OCI-LY7 (cell line): ENCODE measurements at regions not wholly inside any gene's neighbourhood (a gene's known extent, or its start where the extent isn't known, plus 50 kb on each side); places are given as distances from the start of the nearest gene placed in this dataset.

ENCODE experiments used
- BruUV-seq: library from RNA; stranded (reverse); fragments of 400-500 nt; replicated peaks from 2 replicates; lab custom pipeline; 2021; lab: Mats Ljungman, UMichigan
- CTCF ChIA-PET: fragments of 300-600 bp; sonication (Branson Sonifier 250); formaldehyde crosslinking; loops from one replicate; lab custom pipeline; 2022; ENCODE audit warnings: antibody characterized with exemption; ENCODE audit not compliant: unreplicated experiment; lab: Charles Lee
- POLR2A ChIA-PET: fragments of 300-600 bp; sonication (Branson Sonifier 250); formaldehyde crosslinking; loops from one replicate; lab custom pipeline; 2022; ENCODE audit warnings: antibody characterized with exemption; lab: Charles Lee
- DNase-seq: peaks from one replicate; pipeline ENCODE4 v3.0.0-alpha.2; 2015; ENCODE audit warnings: low spot score
- H2AFZ ChIP-seq: fragments of 200-600 bp; sonication (generic), shearing (Covaris generic); 2 replicates; pipeline ENCODE4 v1.6.1; 2014; ENCODE audit warnings: mild to moderate bottlenecking, antibody characterized with exemption, low read length, moderate library complexity
- H3K27ac ChIP-seq: fragments of 200-600 bp; sonication (generic); 2 replicates; pipeline ENCODE4 v1.5.1; 2014; ENCODE audit warnings: mixed run types, low read depth, mild to moderate bottlenecking, moderate library complexity, low read length, inconsistent platforms; ENCODE audit not compliant: poor library complexity, severe bottlenecking
- H3K36me3 ChIP-seq: fragments of 200-600 bp; sonication (generic); 2 replicates; pipeline ENCODE4 v1.6.1; 2014; ENCODE audit warnings: mild to moderate bottlenecking, antibody characterized with exemption, low read length, moderate library complexity, mixed read lengths; ENCODE audit not compliant: insufficient read depth
- H3K4me1 ChIP-seq: fragments of 200-600 bp; sonication (generic); 2 replicates; pipeline ENCODE4 v1.5.1; 2014; ENCODE audit warnings: mild to moderate bottlenecking, low read length; ENCODE audit not compliant: insufficient read depth, poor library complexity, severe bottlenecking
- H3K4me2 ChIP-seq: fragments of 200-600 bp; sonication (generic); 2 replicates; pipeline ENCODE4 v1.6.1; 2014; ENCODE audit warnings: mild to moderate bottlenecking, low read length
- H3K4me3 ChIP-seq: fragments of 200-600 bp; sonication (generic); 2 replicates; pipeline ENCODE4 v1.5.1; 2014; ENCODE audit warnings: mild to moderate bottlenecking, low read depth, low read length; ENCODE audit not compliant: poor library complexity, severe bottlenecking
- H3K79me2 ChIP-seq: fragments of 200-600 bp; sonication (generic); 2 replicates; pipeline ENCODE4 v1.6.1; 2016; ENCODE audit warnings: low read depth, mild to moderate bottlenecking, low read length, moderate library complexity, mixed read lengths; ENCODE audit not compliant: insufficient read depth
- H3K9me2 ChIP-seq: fragments of 200-600 bp; sonication (generic); 2 replicates; pipeline ENCODE4 v1.6.1; 2016; ENCODE audit warnings: mild to moderate bottlenecking, low read length, mixed read lengths; ENCODE audit not compliant: insufficient read depth
- H3K9me3 ChIP-seq: fragments of 200-600 bp; sonication (generic); 2 replicates; pipeline ENCODE4 v1.6.1; 2014; ENCODE audit warnings: mild to moderate bottlenecking, mixed run types, low read length, mixed read lengths
- H4K20me1 ChIP-seq: fragments of 200-600 bp; sonication (generic); 2 replicates; pipeline ENCODE4 v1.6.1; 2014; ENCODE audit warnings: mild to moderate bottlenecking, antibody characterized with exemption, low read length, moderate library complexity, mixed read lengths; ENCODE audit not compliant: insufficient read depth
- CTCF ChIP-seq: fragments of 200-600 bp; sonication (generic); conservative IDR thresholded peaks from 2 replicates; pipeline ENCODE4 v1.5.1; 2014; ENCODE audit warnings: mild to moderate bottlenecking, antibody characterized with exemption, low read length, moderate library complexity, mixed read lengths
- EZH2phosphoT487 ChIP-seq: fragments of 200-600 bp; sonication (generic); IDR thresholded peaks from 2 replicates; pipeline ENCODE4 v1.6.1; 2018; ENCODE audit warnings: low read depth, borderline replicate concordance, mild to moderate bottlenecking, mixed run types, antibody characterized with exemption, low read length, moderate library complexity, mixed read lengths
- intact Hi-C: fragments of 100-400 bp; cut with micrococcal nuclease; formaldehyde crosslinking; loops from one replicate; pipeline ENCODE4 v1.10.0; 2022; ENCODE audit not compliant: unreplicated experiment

DNA sequence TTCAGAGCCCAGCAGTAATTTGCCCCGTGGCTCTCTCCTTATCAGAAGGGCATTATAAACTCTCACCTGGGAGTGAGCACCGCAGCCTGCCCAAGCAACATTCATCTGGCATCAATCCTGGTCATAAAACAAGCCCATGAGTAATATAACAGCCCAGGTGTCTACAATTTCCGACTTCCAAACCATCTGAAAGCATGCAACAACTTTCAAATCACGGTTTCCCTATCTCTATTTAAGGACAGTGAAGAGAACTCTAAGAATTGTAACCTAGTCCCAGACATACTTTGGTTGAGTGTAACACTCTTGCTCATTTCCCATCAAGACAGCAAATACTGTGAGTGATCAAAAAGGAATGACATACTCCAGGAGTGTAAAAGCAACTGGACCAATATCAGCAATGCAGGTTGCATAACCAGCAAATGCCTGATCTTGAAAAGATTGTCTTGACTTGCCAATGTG lies 487.4 kb upstream of the SOX9 start:
- H3K79me2 ChIP-seq, result no peaks in the 10 kb centered on the region
- H4K20me1 ChIP-seq, result no peaks in the 10 kb centered on the region
- no peaks in the 10 kb centered on the region for H3K9me3 ChIP-seq
- H3K27ac ChIP-seq, result no peak overlapping the region
- ChIA-PET CTCF (no interaction called here), POLR2A (no interaction called here)
- no TSS peak for BruUV-seq
- H3K9me2 ChIP-seq, result no peaks in the 10 kb centered on the region
- no peak overlapping the region for H3K4me2 ChIP-seq
- TF ChIP-seq CTCF (no peak), EZH2phosphoT487 (no peak)
- no peak overlapping the region for H2AFZ ChIP-seq
- no peak for DNase-seq
- intact Hi-C loops, result no loop called here
- no peaks in the 10 kb centered on the region for H3K4me1 ChIP-seq
- H3K36me3 ChIP-seq, result no peaks in the 10 kb centered on the region
- H3K4me3 ChIP-seq, result no peak overlapping the region

GRCh38 chr17:71634376-71634775 lies 486.4 kb upstream of the SOX9 start:
- CTCF ChIA-PET, result no interaction called here
- BruUV-seq, result no TSS peak
- POLR2A ChIA-PET, result interaction anchor here (0.6 kb wide), 2 partner anchors 725 to 837 kb away, joined by 3 to 8 read pairs; no protein-coding TSS in a partner anchor
- Histone ChIP-seq H4K20me1 (no peaks in the 10 kb centered on the region), H3K4me3 (no peak overlapping the region), H3K79me2 (no peaks in the 10 kb centered on the region), H3K9me3 (no peaks in the 10 kb centered on the region), H3K27ac (no peak overlapping the region), H2AFZ (no peak overlapping the region), H3K36me3 (no peaks in the 10 kb centered on the region), H3K4me1 (no peaks in the 10 kb centered on the region), H3K4me2 (no peak overlapping the region), H3K9me2 (no peaks in the 10 kb centered on the region)
- intact Hi-C loops, result no loop called here
- no peak for DNase-seq
- TF ChIP-seq EZH2phosphoT487 (no peak), CTCF (no peak)

- no peak overlapping the region for H3K4me2 ChIP-seq
- CTCF ChIA-PET, result no interaction called here
- no peaks in the 10 kb centered on the region for H4K20me1 ChIP-seq
- H3K36me3 ChIP-seq, result no peaks in the 10 kb centered on the region
- no peak for DNase-seq
- POLR2A ChIA-PET, result interaction anchor here (0.6 kb wide), 2 partner anchors 643 to 836 kb away, joined by 3 read pairs; no protein-coding TSS in a partner anchor
- H3K9me3 ChIP-seq, result no peaks in the 10 kb centered on the region
- H2AFZ ChIP-seq, result no peak overlapping the region
- H3K27ac ChIP-seq, result no peak overlapping the region
- TF ChIP-seq CTCF (no peak), EZH2phosphoT487 (no peak)
- no peaks in the 10 kb centered on the region for H3K79me2 ChIP-seq
- no peaks in the 10 kb centered on the region for H3K4me1 ChIP-seq
- H3K4me3 ChIP-seq, result no peak overlapping the region
- intact Hi-C loops, result no loop called here
- no TSS peak for BruUV-seq
- no peaks in the 10 kb centered on the region for H3K9me2 ChIP-seq
These were observed 485.6 kb upstream of the SOX9 start for GRCh38 chr17:71635187-71635586.
